ENCODE measurements at regions not wholly inside any gene's neighbourhood (a gene's known extent, or its start where the extent isn't known, plus 50 kb on each side); places are given as distances from the start of the nearest gene placed in this dataset.
"Not testable (repeated sequence)": the region's sequence is repeated elsewhere in the genome, so short reads cannot be mapped to it uniquely, and the experiment has no call there.

DNA sequence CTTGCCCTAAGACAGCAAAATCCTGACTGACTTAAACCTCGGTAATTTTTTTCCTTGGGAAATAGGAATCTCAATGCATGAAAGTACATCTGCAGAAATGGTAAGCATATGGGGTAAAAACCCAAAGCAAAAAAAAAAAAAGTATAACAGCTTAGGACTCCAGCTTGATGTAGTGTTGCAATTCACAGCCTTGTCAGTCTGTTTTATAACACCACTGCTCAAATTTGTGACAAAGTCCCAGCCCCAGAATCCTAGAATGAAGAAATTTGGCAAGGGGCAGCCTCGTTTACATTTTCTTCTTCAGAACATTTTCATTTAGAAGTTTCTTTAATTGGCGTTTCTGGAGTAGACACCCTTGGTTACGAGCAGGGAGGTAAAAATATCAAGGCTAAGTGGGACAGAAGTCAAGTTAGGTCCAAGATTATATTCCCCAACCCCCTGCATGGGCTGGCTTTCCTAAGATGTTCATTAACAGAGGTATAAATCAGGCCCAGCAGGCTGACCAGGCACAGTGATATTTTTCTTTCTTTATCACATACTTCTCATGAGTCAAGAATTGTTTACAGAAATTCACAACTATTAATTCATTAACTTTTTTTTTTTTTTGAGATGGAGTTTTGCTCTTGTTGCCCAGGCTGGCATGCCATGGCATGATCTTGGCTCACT lies 424.0 kb downstream of the RMST start:
- H4K20me1 ChIP-seq (ENCODE audit: insufficient read depth, low read length), result no peaks in the 10 kb centered on the region
- no peaks in the 10 kb centered on the region for H3K4me1 ChIP-seq (ENCODE audit: low read length)
- no peak overlapping the region for H2AFZ ChIP-seq (ENCODE audit: low read length)
- no peaks in the 10 kb centered on the region for H3K36me3 ChIP-seq (replicated peaks; ENCODE audit: insufficient read depth, low read length)
- H3K79me2 ChIP-seq (ENCODE audit: low read length), result no peaks in the 10 kb centered on the region
- H3K4me2 ChIP-seq (ENCODE audit: low read depth, low read length), result no peak overlapping the region
- no peaks in the 10 kb centered on the region for H3F3A ChIP-seq (ENCODE audit: insufficient read depth, low read length)
- no peak for DNase-seq
- H3K27ac ChIP-seq (ENCODE audit: low read length), result no peak overlapping the region
- H3K27me3 ChIP-seq (replicated peaks; ENCODE audit: insufficient read depth, low read length), result no peaks in the 10 kb centered on the region
- H3K9me2 ChIP-seq (replicated peaks; ENCODE audit: insufficient read depth, low read length), result no peaks in the 10 kb centered on the region
- H3K4me3 ChIP-seq (ENCODE audit: low read length), result no peak overlapping the region
- TF ChIP-seq CTCF (IDR thresholded peaks at IDR 0.05; ENCODE audit: low read length) (no peak), EZH2phosphoT487 (IDR thresholded peaks at IDR 0.05; ENCODE audit: low read length) (no peak), EZH2 (optimal IDR thresholded peaks at IDR 0.05; ENCODE audit: low read depth, low read length) (no peak)
- H3K9me3 ChIP-seq (replicated peaks; ENCODE audit: insufficient read depth, low read length), result no peaks in the 10 kb centered on the region
- H3K9ac ChIP-seq (ENCODE audit: low read length), result no peak overlapping the region

DNA sequence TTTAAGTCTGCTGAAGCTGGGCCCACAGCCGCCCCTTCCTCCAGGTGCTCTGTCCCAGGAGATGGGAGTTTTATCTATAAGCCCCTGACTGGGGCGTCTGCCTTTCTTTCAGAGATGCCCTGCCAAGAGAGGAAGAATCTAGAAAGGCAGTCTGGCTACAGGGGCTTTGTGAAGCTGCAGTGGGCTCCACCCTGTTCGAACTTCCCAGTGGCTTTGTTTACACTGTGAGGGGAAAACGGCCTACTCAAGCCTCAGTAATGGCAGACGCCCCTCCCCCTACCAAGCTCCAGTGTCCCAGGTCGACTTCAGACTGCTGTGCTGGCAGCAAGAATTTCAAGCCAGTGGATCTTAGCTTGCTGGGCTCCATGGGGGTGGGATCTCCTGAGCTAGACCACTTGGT lies 435.3 kb downstream of the RMST start:
- not testable (repeated sequence) for H3K9me2 ChIP-seq (replicated peaks; ENCODE audit: insufficient read depth, low read length); H3F3A ChIP-seq (ENCODE audit: insufficient read depth, low read length); H3K9me3 ChIP-seq (replicated peaks; ENCODE audit: insufficient read depth, low read length); DNase-seq; H4K20me1 ChIP-seq (ENCODE audit: insufficient read depth, low read length); H3K27me3 ChIP-seq (replicated peaks; ENCODE audit: insufficient read depth, low read length); H2AFZ ChIP-seq (ENCODE audit: low read length); H3K27ac ChIP-seq (ENCODE audit: low read length); H3K36me3 ChIP-seq (replicated peaks; ENCODE audit: insufficient read depth, low read length); H3K79me2 ChIP-seq (ENCODE audit: low read length); H3K4me2 ChIP-seq (ENCODE audit: low read depth, low read length); H3K4me3 ChIP-seq (ENCODE audit: low read length); H3K9ac ChIP-seq (ENCODE audit: low read length)
- H3K4me1 ChIP-seq (ENCODE audit: low read length), result peaks cover 11% of the 10 kb centered on the region

- DNase-seq, result peak; percentile 52
- Histone ChIP-seq H3K27ac (ENCODE audit: low read length) (peak overlapping the region; percentile 45; the same call in 1 of the 2 replicates), H3K79me2 (ENCODE audit: low read length) (no peaks in the 10 kb centered on the region), H3K27me3 (replicated peaks; ENCODE audit: insufficient read depth, low read length) (no peaks in the 10 kb centered on the region), H3K4me3 (ENCODE audit: low read length) (no peak overlapping the region), H3K36me3 (replicated peaks; ENCODE audit: insufficient read depth, low read length) (no peaks in the 10 kb centered on the region), H3K9ac (ENCODE audit: low read length) (no peak overlapping the region), H2AFZ (ENCODE audit: low read length) (no peak overlapping the region), H3K4me1 (ENCODE audit: low read length) (peaks cover 11% of the 10 kb centered on the region), H3K9me3 (replicated peaks; ENCODE audit: insufficient read depth, low read length) (no peaks in the 10 kb centered on the region), H4K20me1 (ENCODE audit: insufficient read depth, low read length) (no peaks in the 10 kb centered on the region), H3F3A (ENCODE audit: insufficient read depth, low read length) (no peaks in the 10 kb centered on the region), H3K4me2 (ENCODE audit: low read depth, low read length) (0 out of 2 replicates have a peak overlapping the region, but pooled peaks have one; percentile 18), H3K9me2 (replicated peaks; ENCODE audit: insufficient read depth, low read length) (no peaks in the 10 kb centered on the region)
- TF ChIP-seq EZH2 (optimal IDR thresholded peaks at IDR 0.05; ENCODE audit: low read depth, low read length) (no peak), CTCF (IDR thresholded peaks at IDR 0.05; ENCODE audit: low read length) (no peak), EZH2phosphoT487 (IDR thresholded peaks at IDR 0.05; ENCODE audit: low read length) (no peak)
Observed at GRCh38 chr12:97899529-97899928, 436.9 kb downstream of the RMST start.

DNA sequence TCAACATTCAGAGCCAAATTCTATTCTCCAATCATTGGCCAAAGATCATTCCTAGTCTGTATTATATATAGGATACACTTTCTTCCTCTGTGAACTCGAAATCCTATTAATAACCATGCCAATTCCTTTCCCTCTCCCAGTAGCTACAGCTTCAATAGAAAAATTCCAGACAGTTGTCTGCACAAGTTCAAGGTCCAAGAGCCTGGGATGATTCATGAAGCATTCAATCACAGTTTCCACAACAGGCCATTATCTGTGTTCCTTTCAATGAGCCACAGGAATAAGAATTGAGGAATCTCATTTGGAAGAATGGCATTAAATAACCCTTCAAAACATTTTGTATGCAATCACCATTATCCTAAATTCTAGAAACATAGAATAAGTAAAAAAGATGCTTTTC lies 437.4 kb downstream of the RMST start:
- Histone ChIP-seq H3K9me2 (replicated peaks; ENCODE audit: insufficient read depth, low read length) (no peaks in the 10 kb centered on the region), H3K4me3 (ENCODE audit: low read length) (no peak overlapping the region), H4K20me1 (ENCODE audit: insufficient read depth, low read length) (no peaks in the 10 kb centered on the region), H3K4me2 (ENCODE audit: low read depth, low read length) (no peak overlapping the region), H3K79me2 (ENCODE audit: low read length) (no peaks in the 10 kb centered on the region), H3K4me1 (ENCODE audit: low read length) (peaks cover 11% of the 10 kb centered on the region), H3K9ac (ENCODE audit: low read length) (no peak overlapping the region), H3K27ac (ENCODE audit: low read length) (no peak overlapping the region), H3K36me3 (replicated peaks; ENCODE audit: insufficient read depth, low read length) (no peaks in the 10 kb centered on the region), H3K27me3 (replicated peaks; ENCODE audit: insufficient read depth, low read length) (no peaks in the 10 kb centered on the region), H3K9me3 (replicated peaks; ENCODE audit: insufficient read depth, low read length) (no peaks in the 10 kb centered on the region), H2AFZ (ENCODE audit: low read length) (no peak overlapping the region), H3F3A (ENCODE audit: insufficient read depth, low read length) (no peaks in the 10 kb centered on the region)
- DNase-seq, result no peak
- no peak for TF ChIP-seq EZH2phosphoT487 (IDR thresholded peaks at IDR 0.05; ENCODE audit: low read length)
- no peak for TF ChIP-seq EZH2 (optimal IDR thresholded peaks at IDR 0.05; ENCODE audit: low read depth, low read length)
- TF ChIP-seq CTCF (IDR thresholded peaks at IDR 0.05; ENCODE audit: low read length), result no peak
